GM19035 (cell line): ENCODE measurements at regions not wholly inside any gene's neighbourhood (a gene's known extent, or its start where the extent isn't known, plus 50 kb on each side); places are given as distances from the start of the nearest gene placed in this dataset.

Experiments used
- ATAC-seq: cut with Tn5 transposase; IDR thresholded peaks from one replicate; pipeline ENCODE4 v1.9.1; 2021; ENCODE audit not compliant: unreplicated experiment

GRCh38 chr1:201764166-201764565, 64.8 kb upstream of the IPO9 start:
- ATAC-seq: no peak

- no peak for ATAC-seq
Measured at GRCh38 chr1:201764579-201764978, 64.4 kb upstream of the IPO9 start.

GRCh38 chr1:201766131-201766866, 62.7 kb upstream of the IPO9 start:
- no peak for ATAC-seq

- no peak for ATAC-seq
Measured at GRCh38 chr1:201767339-201767738, 61.6 kb upstream of the IPO9 start.

- ATAC-seq: no peak
Measured at GRCh38 chr1:201769072-201769471, 59.9 kb upstream of the IPO9 start.

- ATAC-seq: no peak
Measured at GRCh38 chr1:201769966-201770365, 59.0 kb upstream of the IPO9 start.

GRCh38 chr1:201771466-201771865, 57.5 kb upstream of the IPO9 start:
- no peak for ATAC-seq

GRCh38 chr1:201772178-201772577, 56.8 kb upstream of the IPO9 start:
- no peak for ATAC-seq

GRCh38 chr1:201773764-201774163, 55.2 kb upstream of the IPO9 start:
- no peak for ATAC-seq

GRCh38 chr1:201774224-201774982, 54.6 kb upstream of the IPO9 start:
- ATAC-seq: no peak

GRCh38 chr1:201774983-201775344, 54.0 kb upstream of the IPO9 start:
- ATAC-seq: no peak

- no peak for ATAC-seq
Measured at GRCh38 chr1:201775380-201775779, 53.6 kb upstream of the IPO9 start.

- ATAC-seq: no peak
Measured at GRCh38 chr1:201778279-201779065, 50.5 kb upstream of the IPO9 start.
